ENCODE measurements at regions not wholly inside any gene's neighbourhood (a gene's known extent, or its start where the extent isn't known, plus 50 kb on each side); places are given as distances from the start of the nearest gene placed in this dataset.
"Not testable (repeated sequence)": the region's sequence is repeated elsewhere in the genome, so short reads cannot be mapped to it uniquely, and the experiment has no call there.

DNA sequence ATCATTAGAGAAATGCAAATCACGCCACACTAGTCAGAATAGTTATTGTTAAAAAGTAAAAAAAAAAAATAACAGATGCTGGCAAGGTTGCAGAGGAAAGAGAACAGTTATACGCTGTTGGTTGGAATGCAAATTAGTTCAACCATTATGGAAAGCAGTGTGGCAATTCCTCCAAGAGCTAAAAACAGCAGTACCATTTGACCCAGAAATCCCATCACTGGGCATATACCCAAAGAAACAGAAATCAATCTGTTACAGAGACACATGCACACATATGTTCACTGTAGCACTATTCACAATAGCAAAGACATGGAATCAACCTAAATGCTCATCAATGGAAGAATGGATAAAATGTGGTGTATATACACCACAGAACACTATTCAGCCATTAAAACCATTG is 388.7 kb upstream of the FMR1 start:
- H3K9me3 ChIP-seq = no peaks in the 10 kb centered on the region
- DNase-seq = no peak
- no peaks in the 10 kb centered on the region for H3K27me3 ChIP-seq
- TF ChIP-seq, protein P1, sequence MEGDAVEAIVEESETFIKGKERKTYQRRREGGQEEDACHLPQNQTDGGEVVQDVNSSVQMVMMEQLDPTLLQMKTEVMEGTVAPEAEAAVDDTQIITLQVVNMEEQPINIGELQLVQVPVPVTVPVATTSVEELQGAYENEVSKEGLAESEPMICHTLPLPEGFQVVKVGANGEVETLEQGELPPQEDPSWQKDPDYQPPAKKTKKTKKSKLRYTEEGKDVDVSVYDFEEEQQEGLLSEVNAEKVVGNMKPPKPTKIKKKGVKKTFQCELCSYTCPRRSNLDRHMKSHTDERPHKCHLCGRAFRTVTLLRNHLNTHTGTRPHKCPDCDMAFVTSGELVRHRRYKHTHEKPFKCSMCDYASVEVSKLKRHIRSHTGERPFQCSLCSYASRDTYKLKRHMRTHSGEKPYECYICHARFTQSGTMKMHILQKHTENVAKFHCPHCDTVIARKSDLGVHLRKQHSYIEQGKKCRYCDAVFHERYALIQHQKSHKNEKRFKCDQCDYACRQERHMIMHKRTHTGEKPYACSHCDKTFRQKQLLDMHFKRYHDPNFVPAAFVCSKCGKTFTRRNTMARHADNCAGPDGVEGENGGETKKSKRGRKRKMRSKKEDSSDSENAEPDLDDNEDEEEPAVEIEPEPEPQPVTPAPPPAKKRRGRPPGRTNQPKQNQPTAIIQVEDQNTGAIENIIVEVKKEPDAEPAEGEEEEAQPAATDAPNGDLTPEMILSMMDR (IDR thresholded peaks at IDR 0.05) = no peak
- no peaks in the 10 kb centered on the region for H3K4me1 ChIP-seq
- no peaks in the 10 kb centered on the region for H3K36me3 ChIP-seq
- H3K4me3 ChIP-seq = no peak overlapping the region
- intact Hi-C loops (cut with DNase I; ENCODE audit: low total_unique reads) = no loop called here
- H3K27ac ChIP-seq = no peak overlapping the region

GRCh38 chrX:147533426-147533825 is 378.3 kb upstream of the FMR1 start:
- TF ChIP-seq, protein P1 (IDR thresholded peaks at IDR 0.05) = no peak
- no peak overlapping the region for H3K4me3 ChIP-seq
- no peak for DNase-seq
- H3K27ac ChIP-seq = no peak overlapping the region
- no peaks in the 10 kb centered on the region for H3K27me3 ChIP-seq
- intact Hi-C loops (cut with DNase I; ENCODE audit: low total_unique reads) = no loop called here
- H3K36me3 ChIP-seq = no peaks in the 10 kb centered on the region
- no peaks in the 10 kb centered on the region for H3K4me1 ChIP-seq
- H3K9me3 ChIP-seq = no peaks in the 10 kb centered on the region

DNA sequence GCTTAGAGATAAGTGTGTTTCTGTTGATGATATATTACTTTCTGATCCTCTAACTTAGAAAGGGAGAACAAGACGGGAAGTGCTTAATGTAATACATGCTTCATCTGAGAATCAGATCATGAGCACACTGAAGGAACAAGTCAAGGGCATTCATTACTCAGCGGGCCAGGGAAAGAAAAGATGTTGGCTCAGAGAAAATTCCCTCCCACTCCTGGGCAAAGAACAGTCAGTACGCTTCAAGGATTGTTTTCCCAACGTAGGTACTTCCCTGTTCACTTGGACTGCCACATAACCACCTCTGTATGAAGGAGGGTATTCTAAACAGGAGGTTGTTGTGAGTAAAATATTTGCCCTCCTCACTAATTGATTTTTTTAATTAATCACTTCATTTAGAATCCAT is 374.5 kb upstream of the FMR1 start:
- intact Hi-C loops (cut with DNase I; ENCODE audit: low total_unique reads) = no loop called here
- Histone ChIP-seq H3K36me3 (no peaks in the 10 kb centered on the region), H3K27me3 (no peaks in the 10 kb centered on the region), H3K9me3 (no peaks in the 10 kb centered on the region), H3K4me3 (no peak overlapping the region), H3K4me1 (no peaks in the 10 kb centered on the region), H3K27ac (no peak overlapping the region)
- DNase-seq = no peak
- TF ChIP-seq, protein P1 (IDR thresholded peaks at IDR 0.05) = no peak

DNA sequence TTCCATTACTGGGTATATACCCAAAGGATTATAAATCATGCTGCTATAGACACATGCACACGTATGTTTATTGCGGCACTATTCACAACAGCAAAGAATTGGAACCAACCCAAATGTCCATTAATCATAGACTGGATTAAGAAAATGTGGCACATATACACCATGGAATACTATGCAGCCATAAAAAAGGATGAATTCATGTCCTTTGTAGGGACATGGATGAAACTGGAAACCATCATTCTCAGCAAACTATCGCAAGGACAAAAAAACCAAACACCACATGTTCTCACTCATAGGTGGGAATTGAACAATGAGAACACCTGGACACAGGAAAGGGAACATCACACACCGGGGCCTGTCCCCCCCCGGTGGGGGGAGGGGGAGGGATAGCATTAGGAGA is 363.7 kb upstream of the FMR1 start:
- intact Hi-C loops (cut with DNase I; ENCODE audit: low total_unique reads); H3K4me1 ChIP-seq: not testable (repeated sequence)

DNA sequence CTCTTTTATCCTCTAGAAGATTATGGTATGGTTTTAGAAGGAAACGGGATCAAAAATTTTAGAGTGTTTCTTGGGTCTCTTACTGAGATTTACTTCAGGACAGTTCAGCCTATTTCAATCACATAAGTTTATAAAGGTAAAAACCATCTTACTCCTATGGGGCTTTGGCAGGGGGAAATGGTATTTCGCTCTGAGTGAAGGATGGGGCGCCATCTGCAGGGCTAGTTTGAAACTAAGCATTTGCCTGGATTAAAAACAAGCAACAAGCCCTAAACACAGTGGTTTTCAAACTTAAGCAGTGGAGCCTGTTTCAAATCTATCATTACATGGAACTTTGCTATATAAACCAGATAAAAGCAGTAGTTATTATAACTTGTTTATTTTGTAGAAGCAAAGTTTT is 361.5 kb upstream of the FMR1 start:
- no peaks in the 10 kb centered on the region for H3K36me3 ChIP-seq
- intact Hi-C loops (cut with DNase I; ENCODE audit: low total_unique reads) = no loop called here
- H3K9me3 ChIP-seq = no peaks in the 10 kb centered on the region
- H3K27me3 ChIP-seq = no peaks in the 10 kb centered on the region
- H3K4me3 ChIP-seq = no peak overlapping the region
- no peaks in the 10 kb centered on the region for H3K4me1 ChIP-seq
- TF ChIP-seq, protein P1 (IDR thresholded peaks at IDR 0.05) = no peak
- no peak overlapping the region for H3K27ac ChIP-seq
- no peak for DNase-seq

More for the DNA sequence above, 363.7 kb upstream of the FMR1 start:
- DNase-seq, H3K4me3 ChIP-seq, H3K27me3 ChIP-seq, H3K27ac ChIP-seq, H3K9me3 ChIP-seq, H3K36me3 ChIP-seq: not testable (repeated sequence)

DNA sequence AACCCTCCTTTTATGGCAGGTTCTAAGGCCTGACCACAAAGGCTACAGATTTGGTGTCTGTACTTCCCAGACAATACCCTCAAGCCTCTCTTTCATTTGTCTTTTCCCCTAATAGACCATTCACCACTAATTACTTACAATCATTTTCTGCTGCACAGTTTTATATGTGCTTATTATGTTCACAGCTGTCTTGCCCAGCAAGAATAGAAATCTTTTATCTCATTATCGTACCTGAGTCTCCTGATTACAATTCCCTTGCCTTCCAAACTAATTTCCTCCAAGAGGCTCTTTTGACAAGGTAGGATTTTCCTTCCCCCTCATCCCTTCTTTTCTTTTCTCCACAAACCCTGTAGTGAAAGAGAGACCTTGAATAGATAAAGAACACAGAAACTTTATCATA is 352.5 kb upstream of the FMR1 start:
- Histone ChIP-seq H3K9me3 (no peaks in the 10 kb centered on the region), H3K36me3 (no peaks in the 10 kb centered on the region), H3K4me3 (no peak overlapping the region), H3K27ac (no peak overlapping the region), H3K4me1 (no peaks in the 10 kb centered on the region), H3K27me3 (no peaks in the 10 kb centered on the region)
- DNase-seq = no peak
- intact Hi-C loops (cut with DNase I; ENCODE audit: low total_unique reads) = no loop called here
- TF ChIP-seq, protein P1 (IDR thresholded peaks at IDR 0.05) = no peak
